DOHH2 (cell line): ENCODE measurements at regions not wholly inside any gene's neighbourhood (a gene's known extent, or its start where the extent isn't known, plus 50 kb on each side); places are given as distances from the start of the nearest gene placed in this dataset.

Source experiments
- H3F3A ChIP-seq: fragments of 200-600 bp; sonication (generic), shearing (Covaris generic); 2 replicates; pipeline ENCODE4 v1.6.0; 2016; ENCODE audit warnings: antibody characterized with exemption, mild to moderate bottlenecking; ENCODE audit not compliant: control insufficient read depth, insufficient read depth
- H3K27ac ChIP-seq: fragments of 200-600 bp; sonication (generic); 2 replicates; pipeline ENCODE4 v1.5.1; 2014; ENCODE audit warnings: low read depth, mild to moderate bottlenecking, low read length, moderate library complexity
- H3K27me3 ChIP-seq: fragments of 200-600 bp; sonication (generic); 2 replicates; pipeline ENCODE4 v1.6.1; 2014; ENCODE audit warnings: mild to moderate bottlenecking, low read length, mixed read lengths; ENCODE audit not compliant: control insufficient read depth
- H3K36me3 ChIP-seq: fragments of 200-600 bp; sonication (generic); 2 replicates; pipeline ENCODE4 v1.6.1; 2014; ENCODE audit warnings: mild to moderate bottlenecking, low read length, moderate library complexity, mixed read lengths; ENCODE audit not compliant: control insufficient read depth
- H3K4me1 ChIP-seq: fragments of 200-600 bp; sonication (generic); 2 replicates; pipeline ENCODE4 v1.6.1; 2014; ENCODE audit warnings: mild to moderate bottlenecking, low read length, mixed read lengths; ENCODE audit not compliant: control insufficient read depth
- H3K4me2 ChIP-seq: fragments of 200-600 bp; sonication (generic); 2 replicates; pipeline ENCODE4 v1.6.0; 2014; ENCODE audit warnings: mild to moderate bottlenecking, low read length, moderate library complexity
- H3K4me3 ChIP-seq: fragments of 200-600 bp; sonication (generic); 2 replicates; pipeline ENCODE4 v1.5.1; 2014; ENCODE audit warnings: mild to moderate bottlenecking, low read length, mixed read lengths
- H3K79me2 ChIP-seq: fragments of 200-600 bp; sonication (generic); 2 replicates; pipeline ENCODE4 v1.6.1; 2014; ENCODE audit warnings: mild to moderate bottlenecking, low read length, mixed read lengths; ENCODE audit not compliant: control insufficient read depth
- H3K9me2 ChIP-seq: fragments of 200-600 bp; sonication (generic); replicated peaks from 2 replicates; pipeline ENCODE4 v1.6.1; 2014; ENCODE audit warnings: mild to moderate bottlenecking, low read length, mixed read lengths; ENCODE audit not compliant: control insufficient read depth
- H3K9me3 ChIP-seq: fragments of 200-600 bp; sonication (generic); 2 replicates; pipeline ENCODE4 v1.6.1; 2014; ENCODE audit warnings: antibody characterized with exemption, low read length, mixed read lengths; ENCODE audit not compliant: control insufficient read depth, insufficient read depth
- H4K20me1 ChIP-seq: fragments of 200-600 bp; sonication (generic); 2 replicates; pipeline ENCODE4 v1.6.0; 2014; ENCODE audit warnings: low read depth, mild to moderate bottlenecking, antibody characterized with exemption, low read length, moderate library complexity; ENCODE audit not compliant: control insufficient read depth, insufficient read depth
- CTCF ChIP-seq: fragments of 200-600 bp; sonication (generic); IDR thresholded peaks from one replicate; pipeline ENCODE4 v1.5.1; 2014; ENCODE audit warnings: antibody characterized with exemption, mild to moderate bottlenecking, low read depth, low read length; ENCODE audit not compliant: poor library complexity, severe bottlenecking
- EZH2phosphoT487 ChIP-seq: fragments of 200-600 bp; sonication (generic); IDR thresholded peaks from 2 replicates; pipeline ENCODE4 v1.6.1; 2017; ENCODE audit warnings: borderline replicate concordance, mild to moderate bottlenecking, antibody characterized with exemption, low read length, moderate library complexity, mixed read lengths

GRCh38 chr13:73829416-73829815, 304.8 kb downstream of the KLF12 start:
- H3K9me3 ChIP-seq: no peaks in the 10 kb centered on the region
- TF ChIP-seq CTCF: no peak
- no peak for TF ChIP-seq EZH2phosphoT487
- H3K27me3 ChIP-seq: no peaks in the 10 kb centered on the region
- H3K9me2 ChIP-seq: no peaks in the 10 kb centered on the region
- H3K4me1 ChIP-seq: no peaks in the 10 kb centered on the region
- no peaks in the 10 kb centered on the region for H3F3A ChIP-seq
- H3K79me2 ChIP-seq: peaks cover 7% of the 10 kb centered on the region
- H3K4me3 ChIP-seq: no peak overlapping the region
- no peak overlapping the region for H3K4me2 ChIP-seq
- no peaks in the 10 kb centered on the region for H4K20me1 ChIP-seq
- no peaks in the 10 kb centered on the region for H3K36me3 ChIP-seq
- H3K27ac ChIP-seq: no peak overlapping the region

GRCh38 chr13:73828811-73829210, 305.4 kb downstream of the KLF12 start:
- Histone ChIP-seq H4K20me1 (no peaks in the 10 kb centered on the region), H3K27me3 (no peaks in the 10 kb centered on the region), H3K9me2 (no peaks in the 10 kb centered on the region), H3K4me3 (no peak overlapping the region), H3K27ac (no peak overlapping the region), H3K4me2 (no peak overlapping the region), H3F3A (no peaks in the 10 kb centered on the region), H3K4me1 (no peaks in the 10 kb centered on the region), H3K79me2 (peaks cover 6% of the 10 kb centered on the region), H3K36me3 (no peaks in the 10 kb centered on the region), H3K9me3 (no peaks in the 10 kb centered on the region)
- no peak for TF ChIP-seq CTCF
- TF ChIP-seq EZH2phosphoT487: no peak

GRCh38 chr13:73827434-73827833, 306.8 kb downstream of the KLF12 start:
- H4K20me1 ChIP-seq: no peaks in the 10 kb centered on the region
- H3K79me2 ChIP-seq: no peaks in the 10 kb centered on the region
- no peak overlapping the region for H3K4me3 ChIP-seq
- no peak overlapping the region for H3K27ac ChIP-seq
- H3K4me1 ChIP-seq: no peaks in the 10 kb centered on the region
- no peaks in the 10 kb centered on the region for H3F3A ChIP-seq
- no peaks in the 10 kb centered on the region for H3K36me3 ChIP-seq
- no peaks in the 10 kb centered on the region for H3K9me3 ChIP-seq
- H3K9me2 ChIP-seq: no peaks in the 10 kb centered on the region
- H3K27me3 ChIP-seq: no peaks in the 10 kb centered on the region
- no peak overlapping the region for H3K4me2 ChIP-seq
- no peak for TF ChIP-seq EZH2phosphoT487
- TF ChIP-seq CTCF: no peak

- TF ChIP-seq EZH2phosphoT487: no peak
- no peak for TF ChIP-seq CTCF
- no peak overlapping the region for H3K27ac ChIP-seq
These were observed 309.1 kb downstream of the KLF12 start for GRCh38 chr13:73825143-73825542.

More at GRCh38 chr13:73825143-73825542, 309.1 kb downstream of the KLF12 start:
- Histone ChIP-seq H3K4me2 (no peak overlapping the region), H3K9me2 (no peaks in the 10 kb centered on the region), H4K20me1 (no peaks in the 10 kb centered on the region), H3K27me3 (no peaks in the 10 kb centered on the region), H3K36me3 (no peaks in the 10 kb centered on the region), H3K79me2 (no peaks in the 10 kb centered on the region), H3F3A (no peaks in the 10 kb centered on the region), H3K9me3 (no peaks in the 10 kb centered on the region), H3K4me1 (peaks cover 9% of the 10 kb centered on the region), H3K4me3 (no peak overlapping the region)
